K562 (cell line): ENCODE measurements at regions not wholly inside any gene's neighbourhood (a gene's known extent, or its start where the extent isn't known, plus 50 kb on each side); places are given as distances from the start of the nearest gene placed in this dataset.

Source experiments
- ATAC-seq: fragments of 200-7000 bp; cut with Tn5 transposase; 3 replicates; pipeline ENCODE4 v1.9.1; 2020; ENCODE audit warnings: moderate library complexity
- BruUV-seq: library from RNA; stranded (reverse); fragments of 400-500 nt; replicated peaks from 2 replicates; lab custom pipeline; 2021; lab: Mats Ljungman, UMichigan
- CTCF ChIA-PET: fragments of 300-600 bp; formaldehyde crosslinking; extraction: SDS; loops from one replicate; lab custom pipeline; 2021; ENCODE audit warnings: low intra/inter-chr PET ratio; lab: Yijun Ruan, JAX
- POLR2A ChIA-PET: fragments of 300-600, 350-650 bp; sonication (Branson Sonifier 250); formaldehyde crosslinking; extraction: SDS; loops from one replicate; lab custom pipeline; 2021; ENCODE audit warnings: antibody characterized with exemption, inconsistent platforms; lab: Yijun Ruan, JAX
- DNase-seq, 4 experiments: peaks; one replicate each; pipeline versions ENCODE4 v3.0.0 to v3.0.0-alpha.2; 2011 to 2018; ENCODE audit warnings: low spot score in 3 of 4, mixed read lengths in 3 of 4; ENCODE audit errors: extremely low read depth in 1 of 4
- FAIRE-seq: peaks from 2 replicates; lab custom pipeline; 2011; peaks lifted over from hg19 to GRCh38; lab: Jason Lieb, UNC
- H2AFZ ChIP-seq: 2 replicates; pipeline ENCODE4 v1.6.0; 2011; ENCODE audit warnings: low read depth, low read length, control low read depth, inconsistent platforms
- H3K27ac ChIP-seq: fragments of 200-600 bp; 3 replicates; pipeline ENCODE4 v1.8.0; 2011; ENCODE audit warnings: low read depth, mild to moderate bottlenecking, control low read depth, inconsistent platforms, low read length, moderate library complexity, mixed read lengths; ENCODE audit errors: extremely low read depth
- H3K27me3 ChIP-seq, 2 experiments: fragments of 300-600 bp in 1 of 2; 2 replicates in 1 of 2; 3 replicates in 1 of 2; pipeline versions ENCODE4 v1.6.0 to v1.8.0; 2011; ENCODE audit warnings: inconsistent platforms in 2 of 2, low read length in 2 of 2, mild to moderate bottlenecking in 1 of 2, mixed read lengths in 1 of 2, moderate library complexity in 1 of 2; ENCODE audit not compliant: control insufficient read depth in 2 of 2, insufficient read depth in 2 of 2
- H3K36me3 ChIP-seq: fragments of 300-600 bp; 3 replicates; pipeline ENCODE4 v1.8.0; 2011; ENCODE audit warnings: mild to moderate bottlenecking, low read length, inconsistent platforms; ENCODE audit not compliant: control insufficient read depth, insufficient read depth
- H3K4me1 ChIP-seq, 2 experiments: fragments of 200-600 bp in 1 of 2; replicated peaks in 1 of 2; 2 replicates in 1 of 2; 3 replicates in 1 of 2; pipeline versions ENCODE4 v1.5.1 to v1.8.0; 2011; ENCODE audit warnings: inconsistent platforms in 2 of 2, low read length in 2 of 2, mild to moderate bottlenecking in 1 of 2, mixed read lengths in 1 of 2, moderate library complexity in 1 of 2; ENCODE audit not compliant: control insufficient read depth in 2 of 2, insufficient read depth in 2 of 2
- H3K4me2 ChIP-seq: 2 replicates; pipeline ENCODE4 v1.6.1; 2011; ENCODE audit warnings: low read length, control low read depth, inconsistent platforms, mixed read lengths; ENCODE audit not compliant: insufficient read depth
- H3K4me3 ChIP-seq: fragments of 200-600 bp; sonication (generic), shearing (Covaris generic); 2 replicates; pipeline ENCODE4 v1.5.1; 2016; ENCODE audit warnings: control low read depth, inconsistent platforms
- H3K79me2 ChIP-seq: fragments of 200-600 bp; 3 replicates; pipeline ENCODE4 v1.8.0; 2011; ENCODE audit warnings: low read length, inconsistent platforms; ENCODE audit not compliant: control insufficient read depth, insufficient read depth
- H3K9ac ChIP-seq, 2 experiments: 2 replicates each; pipeline versions ENCODE4 v1.6.0 to v1.6.1; 2011; ENCODE audit warnings: low read depth in 2 of 2, low read length in 2 of 2, control low read depth in 1 of 2, inconsistent platforms in 1 of 2, mild to moderate bottlenecking in 1 of 2, mixed read lengths in 1 of 2; ENCODE audit not compliant: insufficient read depth in 1 of 2
- H3K9me1 ChIP-seq: one replicate; pipeline ENCODE4 v1.6.0; 2011; ENCODE audit warnings: inconsistent platforms, mild to moderate bottlenecking, low read length, moderate library complexity; ENCODE audit not compliant: control insufficient read depth, insufficient read depth
- H3K9me3 ChIP-seq: replicated peaks from 2 replicates; pipeline ENCODE4 v1.5.1; 2011; ENCODE audit warnings: low read depth, low read length, inconsistent platforms; ENCODE audit not compliant: control insufficient read depth, insufficient read depth
- H4K20me1 ChIP-seq: replicated peaks from 2 replicates; pipeline ENCODE4 v1.6.1; 2011; ENCODE audit warnings: low read length, inconsistent platforms, mixed read lengths; ENCODE audit not compliant: control insufficient read depth, insufficient read depth
- ATF7 ChIP-seq: fragments of 450-650 bp; IDR thresholded peaks from 2 replicates; pipeline ENCODE4 v1.7.1; 2014; ENCODE audit warnings: mild to moderate bottlenecking, moderate library complexity
- BRD4 ChIP-seq: fragments of 200-600 bp; sonication (generic); IDR thresholded peaks from 2 replicates; pipeline ENCODE4 v1.6.1; 2017; ENCODE audit warnings: inconsistent platforms
- CREBBP ChIP-seq: IDR thresholded peaks from one replicate; pipeline ENCODE4 v1.6.1; 2012; ENCODE audit warnings: low read depth, mild to moderate bottlenecking, control low read depth, inconsistent platforms, low read length
- E2F3 ChIP-seq: fragments of 250-450 bp; sonication (Bioruptor Pico); IDR thresholded peaks from 2 replicates; pipeline ENCODE4 v1.4.0; 2020; ENCODE audit warnings: mild to moderate bottlenecking
- MBD2 ChIP-seq: sonication (generic); IDR thresholded peaks from 2 replicates; pipeline ENCODE4 v1.6.1; 2016; ENCODE audit warnings: low read depth, borderline replicate concordance
- NFIC ChIP-seq: fragments of 450-650 bp; IDR thresholded peaks from 2 replicates; pipeline ENCODE4 v1.6.1; 2017; ENCODE audit warnings: mild to moderate bottlenecking, inconsistent platforms
- RHOXF2B ChIP-seq: fragments of 250-450 bp; sonication (Bioruptor Pico); conservative IDR thresholded peaks from 2 replicates; pipeline ENCODE4 v1.5.1; 2021
- SAP30 ChIP-seq: fragments of 200-600 bp; sonication (generic); IDR thresholded peaks from 2 replicates; pipeline ENCODE4 v1.6.1; 2012; ENCODE audit warnings: borderline replicate concordance, low read depth, mild to moderate bottlenecking, moderate library complexity, low read length, control low read depth, inconsistent platforms; ENCODE audit not compliant: insufficient read depth, poor library complexity, severe bottlenecking
- USF1 ChIP-seq: sonication (generic); formaldehyde crosslinking; IDR thresholded peaks from 2 replicates; pipeline ENCODE4 v1.9.0; 2022; ENCODE audit warnings: mild to moderate bottlenecking, missing genetic modification reagents
- WHSC1 ChIP-seq: IDR thresholded peaks from one replicate; pipeline ENCODE4 v1.6.1; 2012; ENCODE audit warnings: low read length, control low read depth, inconsistent platforms
- ZBTB40 ChIP-seq, 2 experiments: fragments of 450-650 bp in 1 of 2; sonication (generic) in 1 of 2; formaldehyde crosslinking in 1 of 2; IDR thresholded peaks; 2 replicates each; pipeline versions ENCODE4 v1.7.1 to v1.9.0; 2016 to 2022; ENCODE audit warnings: inconsistent platforms in 1 of 2, mild to moderate bottlenecking in 1 of 2, missing genetic modification reagents in 1 of 2
- ZKSCAN1 ChIP-seq: fragments of 150-350 bp; IDR thresholded peaks from 2 replicates; pipeline ENCODE4 v1.6.1; 2016; ENCODE audit warnings: low read depth, low read length
- ZNF766 ChIP-seq: fragments of 200-800 bp; sonication (Bioruptor generic); conservative IDR thresholded peaks from 2 replicates; pipeline ENCODE4 v1.6.1; 2016; ENCODE audit warnings: missing genetic modification characterization, missing compliant biosample characterization
- ZSCAN32 ChIP-seq: fragments of 450-650 bp; formaldehyde crosslinking; IDR thresholded peaks from 2 replicates; pipeline ENCODE4 v1.4.0; 2020; ENCODE audit warnings: mild to moderate bottlenecking, moderate library complexity
- in situ Hi-C: fragments of 300-500 bp; cut with MboI; formaldehyde crosslinking; loops from 4 replicates; pipeline ENCODE4 v1.15.0; 2018; ENCODE audit warnings: inconsistent platforms, mixed read lengths
- intact Hi-C: fragments of 100-400 bp; cut with micrococcal nuclease; formaldehyde crosslinking; loops from 2 replicates; pipeline ENCODE4 v1.14.2; 2022

- ChIA-PET POLR2A (no interaction called here), CTCF (no interaction called here)
- Histone ChIP-seq H3K9ac (no peak overlapping the region), H4K20me1 (no peaks in the 10 kb centered on the region), H3K27ac (no peak overlapping the region), H3K36me3 (no peaks in the 10 kb centered on the region), H3K4me3 (no peak overlapping the region), H3K4me2 (no peak overlapping the region), H3K79me2 (no peaks in the 10 kb centered on the region), H3K27me3 (no peaks in the 10 kb centered on the region), H2AFZ (no peak overlapping the region), H3K9me1 (no peaks in the 10 kb centered on the region), H3K9me3 (no peaks in the 10 kb centered on the region), H3K4me1 (no peaks in the 10 kb centered on the region)
- ATAC-seq (no peak), DNase-seq (no peak), FAIRE-seq (no peak)
- in situ Hi-C loops (no loop called here), intact Hi-C loops (no loop called here)
- BruUV-seq: no TSS peak
- TF ChIP-seq BRD4 (no peak), SAP30 (no peak), ZBTB40 (IDR thresholded peaks at IDR 0.05) (no peak), ZBTB40 (CRISPR knock-in tag; IDR thresholded peaks at IDR 0.05) (no peak), CREBBP (no peak), ZNF766 (CRISPR knock-in tag) (no peak), USF1 (CRISPR knock-in tag) (no peak), ZKSCAN1 (no peak), MBD2 (no peak), ATF7 (no peak), WHSC1 (no peak), E2F3 (no peak), NFIC (no peak), RHOXF2B (no peak), ZSCAN32 (no peak)
These were observed 347.1 kb upstream of the CA10 start for GRCh38 chr17:52505601-52506000.
